HUDEP-2 (cell line): ENCODE measurements at regions not wholly inside any gene's neighbourhood (a gene's known extent, or its start where the extent isn't known, plus 50 kb on each side); places are given as distances from the start of the nearest gene placed in this dataset.

Experiments used
- DNase-seq, 76 experiments: peaks; one replicate each; lab custom pipeline; 2025; ENCODE audit not compliant: unreplicated experiment in 76 of 76; lab: John Stamatoyannopoulos, UW

DNA sequence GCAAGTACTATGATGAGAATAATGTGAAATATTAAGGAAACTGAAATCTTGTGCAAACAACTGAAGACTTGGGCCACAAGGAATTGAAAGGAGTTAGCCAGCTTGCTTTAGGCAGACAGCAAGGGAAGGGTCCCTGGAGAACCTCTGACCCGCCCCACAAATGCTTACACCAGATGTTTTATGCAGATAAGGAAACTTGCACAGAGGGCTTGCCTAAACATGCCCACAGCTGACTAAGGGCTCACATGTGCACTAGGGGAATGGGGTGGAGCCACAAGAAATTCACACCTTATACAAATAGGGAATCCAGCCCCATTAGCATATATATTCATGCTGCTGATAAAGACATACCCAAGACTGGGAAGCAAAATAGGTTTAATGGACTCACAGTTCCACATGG lies 86.1 kb upstream of the CYYR1 start:
- DNase-seq = no peak

GRCh38 chr21:26655460-26655859 lies 82.4 kb upstream of the CYYR1 start:
- no peak for DNase-seq

DNA sequence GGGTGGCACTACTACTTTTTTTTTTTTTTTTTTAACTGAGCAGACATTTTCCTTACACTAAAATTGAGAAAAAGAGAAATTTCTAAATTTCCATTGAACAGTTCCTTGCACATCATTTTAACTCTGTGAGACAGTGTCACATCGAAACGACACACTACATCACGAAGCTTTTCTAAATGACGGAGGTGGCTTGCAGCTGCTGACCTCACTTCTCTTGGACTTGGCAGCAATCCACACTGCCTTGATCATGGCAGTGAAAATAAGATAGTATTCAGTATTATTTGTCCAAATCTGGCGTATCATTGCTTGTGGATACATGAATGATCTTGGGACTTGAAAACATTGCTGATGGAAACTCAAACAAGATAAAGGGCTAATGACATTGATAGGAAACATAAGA lies 80.3 kb upstream of the CYYR1 start:
- no peak for DNase-seq

GRCh38 chr21:26652854-26653253 lies 79.8 kb upstream of the CYYR1 start:
- no peak for DNase-seq

GRCh38 chr21:26641062-26641461 lies 68.0 kb upstream of the CYYR1 start:
- DNase-seq = no peak

GRCh38 chr21:26637201-26637745 lies 64.2 kb upstream of the CYYR1 start:
- DNase-seq = no peak

DNA sequence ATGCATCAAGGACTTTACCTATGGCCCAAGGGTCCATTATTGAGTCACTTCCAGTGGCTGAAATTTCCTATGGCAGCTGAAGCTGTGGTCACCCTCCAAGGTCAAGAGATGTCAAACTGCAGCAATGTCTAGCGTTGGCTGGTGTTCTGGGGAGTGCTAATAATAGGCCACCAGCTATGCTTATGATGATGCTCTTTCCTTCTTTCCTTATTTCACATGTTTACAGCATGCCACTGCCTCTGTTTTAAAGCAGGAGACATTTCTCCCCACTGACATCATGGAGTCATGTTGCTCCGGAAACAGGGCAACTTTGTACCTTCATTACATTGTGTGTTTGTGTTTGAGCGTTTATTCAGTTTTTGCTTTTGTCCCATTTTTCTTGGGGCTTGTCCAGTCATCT lies 62.6 kb upstream of the CYYR1 start:
- no peak for DNase-seq

DNA sequence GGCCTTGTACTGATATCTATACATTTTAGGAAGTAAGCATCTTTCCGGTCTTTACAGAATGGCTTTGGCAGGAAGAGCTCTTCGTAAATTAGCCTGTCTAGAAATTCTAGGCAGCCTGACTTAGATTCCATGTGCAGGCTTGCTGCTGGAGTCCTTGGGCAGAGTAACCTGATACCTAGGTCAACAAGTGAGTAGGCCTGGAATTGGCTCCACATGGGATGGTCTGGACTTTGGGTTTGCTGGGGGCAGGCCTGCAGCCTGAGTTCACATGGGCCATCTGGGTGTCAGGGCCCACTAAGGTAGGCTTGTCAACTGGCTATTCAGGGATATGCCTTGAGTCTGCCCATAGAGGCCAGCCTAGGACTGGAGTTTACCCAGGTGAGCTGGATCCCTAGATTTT lies 59.6 kb upstream of the CYYR1 start:
- no peak for DNase-seq

GRCh38 chr21:26626187-26626586 lies 53.1 kb upstream of the CYYR1 start:
- DNase-seq = no peak

GRCh38 chr21:26624983-26625519 lies 52.0 kb upstream of the CYYR1 start:
- no peak for DNase-seq
